ENCODE measurements at regions not wholly inside any gene's neighbourhood (a gene's known extent, or its start where the extent isn't known, plus 50 kb on each side); places are given as distances from the start of the nearest gene placed in this dataset.

DNA sequence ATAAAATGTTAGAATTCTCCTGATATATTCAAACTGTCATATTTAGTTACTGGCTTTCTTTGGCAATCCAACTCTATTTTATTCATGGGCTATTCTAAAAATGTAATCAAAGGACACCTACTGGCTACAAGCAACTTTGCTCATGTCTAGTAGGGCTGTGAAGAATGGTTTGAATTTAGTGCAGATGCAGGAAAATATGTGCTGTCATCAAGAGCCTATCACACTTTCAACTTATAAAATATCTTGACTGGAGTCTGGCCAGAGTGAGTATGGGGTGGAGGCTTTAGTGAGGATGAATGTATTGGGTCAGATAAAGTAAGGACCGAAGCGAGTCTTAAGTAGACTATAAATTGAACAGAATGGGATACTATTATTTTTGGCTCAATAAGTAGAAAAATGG is 343.4 kb upstream of the SPRED2 start:
- Histone ChIP-seq H3K36me3 (no peaks in the 10 kb centered on the region), H3K4me1 (no peaks in the 10 kb centered on the region), H3K9me3 (no peaks in the 10 kb centered on the region), H3K27me3 (no peaks in the 10 kb centered on the region), H3K4me3 (no peak overlapping the region), H3K27ac (no peak overlapping the region)
- TF ChIP-seq, protein P1, sequence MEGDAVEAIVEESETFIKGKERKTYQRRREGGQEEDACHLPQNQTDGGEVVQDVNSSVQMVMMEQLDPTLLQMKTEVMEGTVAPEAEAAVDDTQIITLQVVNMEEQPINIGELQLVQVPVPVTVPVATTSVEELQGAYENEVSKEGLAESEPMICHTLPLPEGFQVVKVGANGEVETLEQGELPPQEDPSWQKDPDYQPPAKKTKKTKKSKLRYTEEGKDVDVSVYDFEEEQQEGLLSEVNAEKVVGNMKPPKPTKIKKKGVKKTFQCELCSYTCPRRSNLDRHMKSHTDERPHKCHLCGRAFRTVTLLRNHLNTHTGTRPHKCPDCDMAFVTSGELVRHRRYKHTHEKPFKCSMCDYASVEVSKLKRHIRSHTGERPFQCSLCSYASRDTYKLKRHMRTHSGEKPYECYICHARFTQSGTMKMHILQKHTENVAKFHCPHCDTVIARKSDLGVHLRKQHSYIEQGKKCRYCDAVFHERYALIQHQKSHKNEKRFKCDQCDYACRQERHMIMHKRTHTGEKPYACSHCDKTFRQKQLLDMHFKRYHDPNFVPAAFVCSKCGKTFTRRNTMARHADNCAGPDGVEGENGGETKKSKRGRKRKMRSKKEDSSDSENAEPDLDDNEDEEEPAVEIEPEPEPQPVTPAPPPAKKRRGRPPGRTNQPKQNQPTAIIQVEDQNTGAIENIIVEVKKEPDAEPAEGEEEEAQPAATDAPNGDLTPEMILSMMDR (IDR thresholded peaks at IDR 0.05) = no peak
- no peak for DNase-seq (ENCODE audit: low spot score in 2 of 2)
- intact Hi-C loops (cut with DNase I) = no loop called here

- Histone ChIP-seq H3K27me3 (no peaks in the 10 kb centered on the region), H3K9me3 (no peaks in the 10 kb centered on the region), H3K4me3 (no peak overlapping the region), H3K4me1 (no peaks in the 10 kb centered on the region), H3K36me3 (no peaks in the 10 kb centered on the region), H3K27ac (no peak overlapping the region)
- no peak for DNase-seq (ENCODE audit: low spot score in 2 of 2)
- intact Hi-C loops (cut with DNase I) = no loop called here
- TF ChIP-seq, protein P1 (IDR thresholded peaks at IDR 0.05) = no peak
Observed at GRCh38 chr2:65767946-65768345, 335.5 kb upstream of the SPRED2 start.

GRCh38 chr2:65766768-65767267 is 334.4 kb upstream of the SPRED2 start:
- Histone ChIP-seq H3K36me3 (no peaks in the 10 kb centered on the region), H3K27me3 (no peaks in the 10 kb centered on the region), H3K4me3 (no peak overlapping the region), H3K4me1 (no peaks in the 10 kb centered on the region), H3K27ac (no peak overlapping the region), H3K9me3 (no peaks in the 10 kb centered on the region)
- intact Hi-C loops (cut with DNase I) = no loop called here
- TF ChIP-seq, protein P1 (IDR thresholded peaks at IDR 0.05) = no peak
- no peak for DNase-seq (ENCODE audit: low spot score in 2 of 2)

DNA sequence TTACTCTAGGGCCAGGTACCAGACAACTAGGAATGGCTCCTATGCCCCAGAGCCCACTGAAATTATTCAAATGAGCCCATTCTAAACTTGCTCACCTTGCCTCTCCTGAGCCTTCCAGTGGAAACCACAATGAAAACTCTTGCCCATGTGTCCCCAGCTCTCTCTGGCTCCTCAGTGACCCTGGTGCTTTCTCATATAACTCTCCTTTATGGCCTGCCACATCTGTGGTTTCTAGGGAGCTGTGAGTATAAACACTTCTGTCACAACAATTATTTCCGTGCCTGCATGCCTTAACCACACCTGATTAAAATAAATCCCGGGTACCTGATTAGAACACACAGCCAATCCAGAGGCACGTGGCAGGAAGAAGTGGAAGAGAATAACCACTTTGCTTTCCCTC is 333.0 kb upstream of the SPRED2 start:
- Histone ChIP-seq H3K27ac (no peak overlapping the region), H3K27me3 (no peaks in the 10 kb centered on the region), H3K4me1 (no peaks in the 10 kb centered on the region), H3K36me3 (no peaks in the 10 kb centered on the region), H3K4me3 (no peak overlapping the region), H3K9me3 (no peaks in the 10 kb centered on the region)
- TF ChIP-seq, protein P1 (IDR thresholded peaks at IDR 0.05) = no peak
- intact Hi-C loops (cut with DNase I) = no loop called here
- DNase-seq (ENCODE audit: low spot score in 2 of 2) = no peak

DNA sequence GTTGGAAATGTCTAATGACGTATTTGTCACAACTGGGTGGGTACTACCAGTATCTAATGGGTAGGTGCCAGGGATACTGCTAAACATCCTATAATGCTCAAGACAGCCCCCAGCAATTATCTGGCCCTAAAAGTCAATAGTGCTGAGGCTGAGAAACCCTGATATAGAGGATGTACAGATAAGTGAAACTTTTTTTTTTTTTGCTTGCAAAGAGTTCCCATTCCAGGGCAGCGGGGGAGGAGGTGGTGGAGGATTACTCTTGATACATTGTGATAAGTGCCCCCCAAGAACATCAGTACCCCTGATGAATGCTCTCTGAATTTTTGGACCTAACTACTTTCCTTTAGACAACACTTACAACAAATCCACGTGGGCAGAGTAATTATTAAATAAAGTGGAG is 329.7 kb upstream of the SPRED2 start:
- H3K9me3 ChIP-seq = peaks cover 0 to 10% of the 10 kb centered on the region in 2 donors
- H3K36me3 ChIP-seq = no peaks in the 10 kb centered on the region
- H3K27ac ChIP-seq = no peak overlapping the region
- H3K4me1 ChIP-seq = no peaks in the 10 kb centered on the region
- TF ChIP-seq, protein P1 (IDR thresholded peaks at IDR 0.05) = no peak
- no peak for DNase-seq (ENCODE audit: low spot score in 2 of 2)
- no peaks in the 10 kb centered on the region for H3K27me3 ChIP-seq
- H3K4me3 ChIP-seq = no peak overlapping the region
- intact Hi-C loops (cut with DNase I) = no loop called here

DNA sequence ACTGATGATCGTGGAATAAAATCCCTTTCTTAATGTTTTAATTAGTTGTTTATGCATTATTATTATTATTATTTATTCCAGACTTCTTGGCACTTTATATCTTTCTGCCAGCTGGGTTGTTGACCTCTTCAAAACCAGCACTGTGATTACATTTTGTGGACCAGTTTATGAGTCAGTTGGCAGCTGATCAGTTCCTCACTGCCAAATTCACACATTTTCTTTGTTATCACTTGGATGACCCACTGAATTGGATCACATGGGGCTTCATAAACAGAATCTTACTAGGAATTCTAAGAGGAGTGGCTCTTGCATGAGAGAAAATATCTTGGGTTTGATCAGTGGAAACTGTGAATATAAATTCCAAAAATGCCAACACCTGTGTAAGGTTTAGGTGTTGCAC is 321.8 kb upstream of the SPRED2 start:
- intact Hi-C loops (cut with DNase I) = no loop called here
- H3K9me3 ChIP-seq = peaks cover 0 to 14% of the 10 kb centered on the region in 2 donors
- H3K4me1 ChIP-seq = no peaks in the 10 kb centered on the region
- TF ChIP-seq, protein P1 (IDR thresholded peaks at IDR 0.05) = no peak
- H3K27ac ChIP-seq = no peak overlapping the region
- no peak for DNase-seq (ENCODE audit: low spot score in 2 of 2)
- no peaks in the 10 kb centered on the region for H3K27me3 ChIP-seq
- H3K36me3 ChIP-seq = no peaks in the 10 kb centered on the region
- no peak overlapping the region for H3K4me3 ChIP-seq

All from ascending aorta (tissue), 2 donors.